ENCODE measurements at regions not wholly inside any gene's neighbourhood (a gene's known extent, or its start where the extent isn't known, plus 50 kb on each side); places are given as distances from the start of the nearest gene placed in this dataset.
"Not testable (repeated sequence)": the region's sequence is repeated elsewhere in the genome, so short reads cannot be mapped to it uniquely, and the experiment has no call there.

DNA sequence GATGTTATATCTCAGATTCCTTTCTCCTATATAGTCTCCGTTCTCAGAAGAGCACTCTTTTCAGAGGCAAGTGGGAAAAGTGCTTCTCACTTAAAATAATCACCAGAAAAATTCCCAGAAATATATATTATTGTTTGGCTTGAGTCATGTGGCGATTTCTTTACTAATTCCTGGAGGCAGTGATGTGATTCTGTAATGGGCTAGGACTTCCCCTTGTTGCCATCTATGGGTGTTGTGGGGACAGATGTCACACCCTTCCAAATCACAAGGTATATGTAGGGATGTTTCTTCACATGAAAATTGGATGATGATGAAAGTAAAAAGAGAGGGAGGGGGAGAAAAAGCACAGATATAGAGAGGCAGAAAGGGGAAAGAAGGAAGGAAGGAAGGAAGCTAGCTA lies 553.4 kb downstream of the PPP4R3C start:
- DNase-seq (ENCODE audit: insufficient read length, low spot score) (no peak), FAIRE-seq (no peak)

DNA sequence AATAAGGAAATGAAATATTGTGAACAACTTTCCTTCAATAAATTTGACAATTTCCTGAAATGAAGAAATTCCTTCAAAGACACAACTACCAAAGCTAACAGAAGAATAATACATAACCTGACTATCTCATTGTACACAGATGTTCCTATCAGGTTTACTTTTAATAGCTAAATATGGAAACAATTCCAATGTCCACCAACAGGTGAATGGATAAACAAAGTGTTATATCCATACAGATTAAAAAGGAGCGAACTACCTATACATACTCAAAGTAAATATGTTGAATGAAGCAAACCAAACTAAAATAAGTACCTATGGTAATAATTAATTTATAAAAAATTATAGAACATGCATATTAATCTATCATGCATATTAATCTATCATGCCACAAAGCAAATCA lies 554.9 kb downstream of the PPP4R3C start:
- no peak for FAIRE-seq
- DNase-seq (ENCODE audit: insufficient read length, low spot score) = no peak

DNA sequence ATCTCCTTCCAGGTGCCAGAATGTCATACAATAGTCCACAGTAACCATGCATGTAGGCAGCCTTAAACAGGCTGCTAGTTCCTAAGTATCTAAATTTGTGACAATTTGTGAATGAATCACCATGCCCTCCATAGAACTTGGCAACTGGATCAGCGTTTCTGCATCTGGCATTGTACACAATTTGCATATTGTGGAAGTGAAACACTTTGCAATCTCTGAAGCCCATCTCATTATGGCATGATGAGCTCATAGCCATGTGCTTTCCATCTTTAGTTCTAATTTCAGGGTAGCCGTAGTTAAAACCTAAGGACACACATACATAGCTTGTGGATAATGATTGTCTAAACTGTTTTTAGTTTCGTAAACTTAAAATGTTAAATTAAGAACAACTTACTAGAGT lies 573.6 kb downstream of the PPP4R3C start:
- FAIRE-seq (no peak), DNase-seq (ENCODE audit: insufficient read length, low spot score) (no peak)

DNA sequence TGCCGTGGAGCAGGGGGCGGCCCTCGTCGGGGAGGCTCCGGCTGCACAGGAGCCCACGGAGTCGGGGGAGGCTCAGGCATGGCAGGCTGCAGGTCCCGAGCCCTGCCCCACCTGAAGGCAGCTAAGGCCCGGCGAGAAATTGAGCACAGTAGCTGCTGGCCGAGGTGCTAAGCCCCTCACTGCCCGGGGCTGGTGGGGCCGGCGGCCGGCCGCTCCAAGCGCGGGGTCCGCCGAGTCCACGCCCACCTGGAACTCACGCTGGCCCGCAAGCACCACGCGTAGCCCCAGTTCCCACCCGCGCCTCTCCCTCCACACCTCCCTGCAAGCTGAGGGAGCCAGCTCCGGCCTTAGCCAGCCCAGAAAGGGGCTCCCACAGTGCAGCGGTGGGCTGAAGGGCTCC lies 589.4 kb downstream of the PPP4R3C start:
- DNase-seq (ENCODE audit: insufficient read length, low spot score) (no peak), FAIRE-seq (no peak)

DNA sequence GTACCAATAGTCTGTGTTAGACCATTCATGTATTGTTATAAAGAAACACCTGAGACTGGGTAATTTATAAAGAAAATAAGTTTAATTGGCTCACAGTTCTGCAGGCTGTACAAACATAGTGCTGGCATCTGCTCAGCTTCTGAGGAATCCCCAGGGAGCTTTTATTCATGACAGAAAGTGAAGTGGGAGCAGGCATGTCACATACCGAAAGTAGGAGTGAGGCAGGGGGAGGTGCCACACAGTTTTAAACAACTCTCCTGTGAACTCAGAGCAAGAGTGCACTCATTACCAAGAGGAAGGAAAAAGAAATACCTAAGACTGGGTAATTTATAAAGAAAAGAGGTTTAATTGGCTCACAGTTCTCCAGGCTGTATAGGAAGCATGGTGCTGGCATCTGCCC lies 591.2 kb downstream of the PPP4R3C start:
- DNase-seq (ENCODE audit: insufficient read length, low spot score) (no peak), FAIRE-seq (no peak)

DNA sequence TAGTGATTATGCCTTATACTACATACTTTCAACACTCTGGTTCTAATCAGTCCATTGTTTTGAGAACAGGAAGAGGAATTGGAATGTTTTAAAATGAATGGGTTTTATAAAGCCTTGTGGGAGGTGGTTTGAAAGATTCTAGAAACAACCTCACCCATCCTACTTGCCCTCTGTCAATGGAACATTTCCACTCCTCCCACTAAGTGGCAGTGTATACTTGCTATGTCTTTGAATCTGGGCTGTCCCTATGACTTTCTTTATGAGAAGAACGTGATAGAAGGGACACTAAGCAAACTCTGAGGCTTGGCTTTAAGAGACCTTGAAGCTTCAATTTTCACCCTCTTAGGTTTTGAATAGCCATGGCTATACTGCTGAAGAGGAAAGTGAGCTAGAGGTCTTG lies 611.2 kb downstream of the PPP4R3C start:
- FAIRE-seq (peak; percentile 70), DNase-seq (ENCODE audit: insufficient read length, low spot score) (peak; percentile 28)

DNA sequence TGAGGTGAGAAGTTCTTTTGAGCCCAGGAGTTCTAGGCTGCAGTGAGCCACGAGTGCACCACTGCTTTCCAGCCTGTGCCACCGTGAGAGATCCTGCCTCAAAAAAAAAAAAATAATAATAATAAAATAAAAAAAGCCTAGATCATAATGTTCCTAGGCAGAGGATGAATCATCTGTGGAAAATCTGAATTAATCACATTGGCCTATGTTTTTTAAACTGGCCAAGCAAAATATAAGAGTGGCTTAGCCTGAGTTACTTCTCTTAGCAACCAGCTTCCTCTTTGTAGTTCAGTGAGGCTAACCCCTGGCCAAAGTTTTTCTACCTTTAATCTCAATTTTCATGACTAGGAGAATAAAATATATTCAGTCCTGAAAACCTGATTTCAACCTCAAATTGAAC lies 614.6 kb downstream of the PPP4R3C start:
- DNase-seq (ENCODE audit: insufficient read length, low spot score) (no peak), FAIRE-seq (no peak)

DNA sequence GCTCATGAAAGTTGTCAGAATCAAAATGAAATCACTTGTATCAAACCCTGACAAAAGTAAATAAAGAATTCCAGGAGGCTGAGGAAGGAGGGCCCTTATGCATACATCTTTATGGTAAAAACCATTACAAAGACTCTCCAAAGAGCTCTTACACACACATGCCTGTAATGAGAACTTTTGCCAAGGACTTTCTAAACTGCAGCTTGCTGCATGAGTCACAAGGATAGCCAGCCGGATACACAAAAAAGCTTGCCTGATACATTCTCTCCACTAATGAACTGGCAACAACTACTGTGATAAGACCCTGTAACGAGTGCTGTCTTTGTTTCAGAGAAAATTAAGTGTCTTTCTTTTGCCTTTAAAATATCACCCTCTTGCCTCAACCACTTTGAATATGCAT lies 618.1 kb downstream of the PPP4R3C start:
- no peak for FAIRE-seq
- peak; percentile 5 for DNase-seq (ENCODE audit: insufficient read length, low spot score)

DNA sequence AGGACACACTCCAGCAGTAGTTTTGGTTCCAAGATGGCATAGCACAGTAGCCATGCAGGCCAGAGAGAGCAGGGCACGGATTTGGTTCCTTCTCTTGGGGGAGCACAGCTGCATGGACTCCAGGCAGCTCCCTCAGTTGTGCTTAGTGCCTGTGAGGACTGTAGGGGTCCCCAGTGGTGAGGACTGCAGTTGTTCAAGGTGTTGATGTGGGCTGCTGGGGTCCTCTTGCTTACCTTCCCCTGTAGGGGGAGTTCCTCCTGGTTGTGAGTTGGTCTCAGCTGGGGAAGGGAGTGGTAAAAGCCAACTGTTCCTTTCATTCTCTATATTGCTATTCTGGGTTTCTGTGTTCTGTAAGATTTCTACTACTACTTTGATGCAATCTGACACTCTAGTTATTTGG lies 606.5 kb downstream of the MAGEB5 start:
- DNase-seq (ENCODE audit: insufficient read length, low spot score) (no peak), FAIRE-seq (no peak)

DNA sequence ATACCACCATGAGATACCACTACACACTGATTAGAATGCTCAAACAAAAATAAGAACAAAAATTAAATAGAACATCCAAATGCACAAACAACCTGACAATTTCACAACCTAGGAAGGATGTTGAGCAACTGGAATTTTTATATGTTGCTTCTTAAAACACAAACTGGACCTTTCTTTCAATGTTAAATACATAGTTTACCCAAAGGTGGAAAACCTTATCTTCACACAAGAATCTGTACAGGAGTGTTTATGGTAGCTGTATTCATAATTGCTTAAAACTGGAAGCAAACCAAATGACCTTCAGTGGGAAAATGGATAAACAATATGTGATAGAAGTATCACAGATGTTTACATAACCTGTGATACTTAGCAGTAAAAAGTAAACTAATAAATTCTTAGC lies 573.8 kb downstream of the MAGEB5 start:
- FAIRE-seq = no peak
- DNase-seq (ENCODE audit: insufficient read length, low spot score) = no peak

DNA sequence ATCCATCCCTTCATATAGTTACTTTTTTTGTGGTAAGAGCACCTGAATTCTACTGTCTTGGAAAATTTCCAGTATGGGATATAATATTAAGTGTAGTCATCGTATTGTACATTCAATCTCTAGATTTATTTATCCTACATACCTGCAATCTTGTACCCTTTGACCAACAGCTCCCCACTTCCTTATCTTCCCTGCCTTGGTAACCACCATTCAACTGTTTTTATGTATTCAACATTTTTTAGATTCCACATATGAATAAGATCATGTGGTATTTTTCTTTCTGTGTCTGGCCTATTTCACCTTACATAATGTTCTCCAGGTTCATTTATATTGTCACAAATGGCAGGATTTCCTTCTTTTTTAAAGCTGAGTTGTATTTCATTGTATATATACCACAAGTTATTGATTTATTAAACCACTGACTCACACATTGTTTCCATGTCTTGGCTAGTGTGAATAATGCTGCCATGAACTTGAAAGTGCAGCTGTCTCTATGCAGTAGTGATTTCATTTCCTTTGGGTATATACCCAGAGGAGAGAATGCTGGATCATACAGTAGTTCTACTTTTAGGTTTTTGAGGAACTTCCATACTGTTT lies 572.5 kb downstream of the MAGEB5 start:
- DNase-seq (ENCODE audit: insufficient read length, low spot score) (no peak), FAIRE-seq (no peak)

DNA sequence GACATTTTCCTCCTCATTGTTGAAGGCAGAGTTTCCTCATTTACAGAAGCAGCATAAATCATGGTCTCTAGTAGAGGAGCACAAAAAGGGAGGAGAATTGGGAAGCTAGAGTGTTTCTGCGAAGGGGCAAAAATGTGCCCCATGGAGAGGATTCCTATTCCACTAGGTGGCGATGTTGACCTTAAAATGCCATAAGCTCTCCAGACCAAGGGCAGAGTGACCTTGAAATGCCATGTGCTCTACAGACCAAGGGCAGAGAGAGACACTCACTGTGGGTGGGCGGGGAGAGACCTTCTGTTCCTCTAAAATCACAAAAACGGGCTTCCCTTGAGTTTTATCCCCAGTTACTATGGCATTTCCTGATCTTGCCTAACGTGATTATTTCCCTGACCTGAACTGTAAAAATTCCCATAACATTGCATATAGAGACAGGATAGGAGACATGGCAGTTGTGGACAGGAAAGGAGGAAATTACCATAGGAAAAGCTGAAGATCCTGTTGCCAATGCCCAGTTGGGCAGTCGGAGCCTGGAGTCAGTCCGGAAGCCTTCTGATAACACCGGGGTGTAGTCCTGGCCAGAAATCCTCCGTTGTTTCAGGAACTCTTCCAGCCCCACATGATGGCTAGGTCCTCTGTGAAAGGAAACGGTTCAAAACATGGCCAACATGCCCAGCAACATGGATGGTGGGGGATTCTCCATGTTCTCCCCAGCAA lies 567.7 kb downstream of the MAGEB5 start:
- FAIRE-seq (peak; percentile 72), DNase-seq (ENCODE audit: insufficient read length, low spot score) (peak; percentile 13)

DNA sequence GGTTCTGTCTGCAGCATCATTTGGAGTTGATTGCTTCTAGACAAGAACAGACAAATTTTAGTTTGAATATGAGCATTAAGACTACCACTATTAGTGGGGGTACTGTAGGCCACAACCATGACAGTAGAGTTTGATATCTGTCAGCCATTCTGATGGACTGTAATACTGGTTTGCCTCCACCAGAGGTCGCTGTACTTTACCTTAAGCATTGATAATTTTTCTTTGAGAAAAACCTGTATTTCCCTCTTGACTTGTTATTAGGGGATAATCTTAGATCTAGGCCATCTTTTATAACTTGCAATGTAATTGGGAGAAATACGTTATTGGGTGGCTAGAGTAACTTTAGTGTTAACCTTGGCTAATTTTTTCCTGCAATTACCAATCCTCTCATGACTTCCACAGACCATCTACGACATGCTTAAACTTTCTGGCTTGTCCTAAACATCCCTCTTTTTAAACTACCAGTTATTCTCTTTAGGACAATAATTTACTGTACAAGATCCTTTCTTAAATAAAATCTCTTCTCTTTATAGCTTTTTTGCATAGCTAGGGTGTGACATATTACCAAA lies 562.4 kb downstream of the MAGEB5 start:
- peak; percentile 72 for FAIRE-seq
- no peak for DNase-seq (ENCODE audit: insufficient read length, low spot score)

DNA sequence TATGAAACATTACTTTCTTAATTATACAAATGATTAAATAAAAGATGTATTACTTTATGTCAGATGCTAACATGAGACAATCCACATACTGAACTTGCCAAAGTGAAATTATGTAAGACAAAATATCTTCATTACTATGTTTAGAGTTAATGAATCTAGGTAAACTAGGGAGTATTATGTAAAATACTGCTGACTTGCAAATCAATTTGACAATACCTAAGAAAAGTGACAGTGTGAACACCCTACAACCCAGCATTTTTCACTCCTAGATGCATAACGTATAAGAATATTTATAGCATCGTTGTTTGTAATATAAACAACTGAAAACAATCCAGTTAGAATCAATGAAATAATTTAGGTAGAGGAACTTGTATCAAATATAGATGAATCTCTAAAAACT lies 546.3 kb downstream of the MAGEB5 start:
- no peak for DNase-seq (ENCODE audit: insufficient read length, low spot score)
- no peak for FAIRE-seq

DNA sequence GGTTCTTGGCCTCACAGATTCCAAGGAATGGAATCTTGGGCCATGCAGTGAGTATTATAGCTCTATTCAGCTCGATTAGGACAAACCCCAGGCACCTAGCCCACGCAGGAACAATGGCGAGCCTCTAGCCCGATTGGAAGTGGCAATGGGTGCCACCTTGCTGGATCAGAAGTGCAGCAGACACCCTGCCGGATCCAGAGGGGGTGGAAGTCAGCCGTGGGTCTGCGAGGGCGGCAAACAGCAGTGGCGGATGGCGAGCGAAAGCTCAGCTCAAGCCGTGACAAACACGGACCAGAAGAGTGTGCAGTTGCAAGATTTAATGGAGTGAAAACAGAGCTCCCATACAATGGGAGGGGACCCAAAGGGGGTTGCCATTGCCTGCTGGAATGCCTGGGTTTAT lies 539.8 kb downstream of the MAGEB5 start:
- not testable (repeated sequence) for FAIRE-seq; DNase-seq (ENCODE audit: insufficient read length, low spot score)

DNA sequence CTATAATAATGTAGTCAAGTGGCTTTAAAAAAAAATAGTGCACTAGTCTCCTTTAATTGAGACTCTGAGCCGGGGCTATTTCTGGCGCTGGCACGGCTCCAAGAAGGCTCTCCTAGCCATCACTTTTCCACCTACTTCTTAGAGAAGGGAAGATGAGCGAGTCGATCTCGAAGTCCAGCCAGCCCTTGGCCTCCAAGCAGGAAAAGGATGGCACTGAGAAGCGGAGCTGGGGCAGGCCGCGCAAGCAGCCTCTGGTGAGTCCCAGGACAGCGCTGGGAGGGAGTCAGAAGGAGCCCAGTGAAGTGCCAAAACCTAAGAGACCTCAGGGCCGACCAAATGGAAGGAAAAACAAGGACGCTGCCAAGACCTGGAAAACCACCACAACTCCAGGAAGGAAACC lies 531.9 kb downstream of the MAGEB5 start:
- FAIRE-seq (no peak), DNase-seq (ENCODE audit: insufficient read length, low spot score) (no peak)

DNA sequence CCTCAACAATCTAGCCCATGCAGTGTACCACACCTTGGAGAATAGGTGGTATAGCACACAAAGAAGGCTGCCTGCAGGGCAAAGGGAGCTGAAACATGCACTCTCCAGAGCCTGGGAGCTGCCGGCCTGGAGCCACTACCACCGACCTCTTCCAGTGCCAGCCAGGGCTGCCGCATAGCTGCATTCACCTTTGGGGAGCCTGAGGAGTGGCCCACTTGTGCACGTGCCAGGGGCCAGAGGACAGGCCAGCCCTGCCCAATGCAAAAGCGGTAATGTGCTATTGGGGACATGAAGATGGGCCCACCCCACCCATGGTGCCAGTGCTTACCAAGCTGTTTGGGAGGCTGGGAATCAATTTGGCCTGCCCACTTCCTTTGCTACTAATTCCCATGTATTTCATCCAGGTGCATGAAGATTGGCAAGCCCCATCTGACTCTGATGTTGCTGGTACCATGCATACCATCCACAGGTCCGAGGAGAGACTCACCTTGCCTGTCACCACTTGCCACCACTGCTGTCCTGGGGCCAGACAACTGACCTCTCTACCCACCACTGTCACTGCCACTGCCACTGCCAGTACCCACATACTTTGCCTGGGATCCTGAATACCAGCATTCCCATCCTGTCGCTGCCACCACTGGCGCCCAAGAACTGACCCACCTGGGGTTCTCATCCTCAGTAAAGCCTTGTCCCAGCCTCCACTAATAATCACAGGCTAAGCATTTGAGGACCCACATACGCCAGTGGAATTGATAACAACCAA lies 506.9 kb downstream of the MAGEB5 start:
- DNase-seq (ENCODE audit: insufficient read length, low spot score) (no peak), FAIRE-seq (no peak)

DNA sequence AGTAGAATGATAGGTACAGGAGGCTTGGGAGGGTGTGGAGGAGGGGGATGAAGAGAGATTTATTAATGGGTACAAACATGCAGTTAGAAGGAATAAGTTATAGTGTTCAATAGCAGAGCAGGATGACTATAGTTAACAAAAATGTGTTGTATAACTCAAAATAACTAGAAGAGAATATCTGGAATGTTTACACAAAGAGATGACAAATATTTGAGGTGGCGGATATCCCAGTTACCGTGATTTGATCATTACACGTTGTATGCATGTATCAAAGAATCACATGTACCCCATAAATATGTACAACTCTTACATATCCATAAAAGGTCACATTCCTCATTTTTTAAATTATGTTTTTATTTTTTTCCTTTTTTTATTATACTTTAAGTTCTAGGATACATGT lies 456.6 kb downstream of the MAGEB5 start:
- no peak for DNase-seq (ENCODE audit: insufficient read length, low spot score)
- FAIRE-seq = no peak

DNA sequence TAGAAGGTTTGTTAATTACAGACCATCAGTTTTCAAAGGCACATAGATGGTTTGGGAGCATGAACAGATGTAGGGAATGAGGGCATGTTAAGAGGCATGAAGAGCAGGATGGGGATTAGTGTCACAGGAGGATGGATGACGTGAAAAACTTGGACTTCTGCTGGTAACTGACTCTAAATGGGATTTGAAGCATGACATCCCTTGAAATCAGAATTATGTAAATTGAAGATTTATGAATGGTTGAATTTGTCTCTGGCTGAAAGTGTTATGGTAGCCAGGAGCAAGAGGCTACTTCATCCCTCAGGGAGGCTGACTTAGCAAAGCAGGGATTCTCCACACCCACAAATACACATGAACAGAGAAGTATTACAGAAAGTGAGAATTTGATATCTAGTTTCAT lies 454.6 kb downstream of the MAGEB5 start:
- no peak for FAIRE-seq
- DNase-seq (ENCODE audit: insufficient read length, low spot score) = no peak

DNA sequence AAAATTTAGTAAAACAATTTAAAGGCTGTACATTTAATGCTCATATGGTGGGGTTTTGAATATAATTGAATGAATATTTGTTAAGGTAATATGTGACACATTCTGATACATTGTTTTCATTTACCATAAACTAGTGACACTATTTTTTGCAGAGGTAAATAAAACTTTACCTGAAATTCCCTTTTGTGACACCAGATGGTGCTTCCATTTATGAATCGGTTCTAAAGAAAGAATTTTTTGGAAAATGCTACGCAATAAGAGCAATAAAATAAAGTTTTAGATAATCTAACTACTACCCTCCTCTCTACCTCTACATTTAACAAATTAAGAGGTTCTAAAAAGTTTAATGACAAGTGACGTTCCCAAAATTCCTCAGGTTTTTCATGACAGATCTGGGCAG lies 448.9 kb downstream of the MAGEB5 start:
- no peak for DNase-seq (ENCODE audit: insufficient read length, low spot score)
- no peak for FAIRE-seq

DNA sequence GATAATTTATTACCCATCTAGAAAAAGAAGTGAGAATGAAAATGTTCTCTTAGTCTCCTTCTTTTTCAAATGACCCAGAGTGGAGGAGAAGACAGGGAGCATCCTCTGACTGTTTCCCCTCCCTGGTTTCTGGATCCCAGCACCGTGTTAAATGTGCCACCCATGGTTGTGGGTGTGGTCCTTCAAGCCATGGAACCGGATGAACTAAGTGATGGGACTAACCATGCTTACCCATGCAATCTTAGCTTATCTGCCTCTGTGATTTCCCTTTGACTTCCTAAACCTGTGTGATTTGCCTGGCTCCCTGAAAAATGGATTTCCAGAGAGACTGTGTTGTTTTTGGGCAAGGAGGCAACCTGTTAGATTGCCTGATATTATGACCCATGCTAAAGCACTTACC lies 437.1 kb downstream of the MAGEB5 start:
- DNase-seq (ENCODE audit: insufficient read length, low spot score) (peak; percentile 2), FAIRE-seq (no peak)

DNA sequence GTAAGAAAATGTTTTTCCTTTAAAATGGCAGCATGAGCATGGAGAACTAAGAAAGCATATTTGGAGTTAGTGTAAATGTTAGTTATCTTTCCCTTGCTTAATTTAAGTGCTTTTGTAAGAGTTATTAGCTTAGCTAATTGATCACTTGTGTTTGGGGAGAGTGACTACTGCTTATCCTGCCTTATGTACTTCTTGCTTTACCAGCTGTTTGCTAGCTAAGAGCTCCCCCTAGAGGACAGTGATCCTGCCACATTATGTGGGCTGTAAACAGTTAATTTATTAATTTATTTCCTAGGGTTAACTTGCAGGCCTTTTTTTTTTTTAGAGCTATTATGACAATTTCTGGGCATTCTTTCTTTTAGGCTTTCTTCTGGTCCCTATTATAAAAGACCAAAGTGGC lies 435.8 kb downstream of the MAGEB5 start:
- FAIRE-seq (peak; percentile 38), DNase-seq (ENCODE audit: insufficient read length, low spot score) (no peak)
